ENCODE measurements at regions not wholly inside any gene's neighbourhood (a gene's known extent, or its start where the extent isn't known, plus 50 kb on each side); places are given as distances from the start of the nearest gene placed in this dataset.

DNA sequence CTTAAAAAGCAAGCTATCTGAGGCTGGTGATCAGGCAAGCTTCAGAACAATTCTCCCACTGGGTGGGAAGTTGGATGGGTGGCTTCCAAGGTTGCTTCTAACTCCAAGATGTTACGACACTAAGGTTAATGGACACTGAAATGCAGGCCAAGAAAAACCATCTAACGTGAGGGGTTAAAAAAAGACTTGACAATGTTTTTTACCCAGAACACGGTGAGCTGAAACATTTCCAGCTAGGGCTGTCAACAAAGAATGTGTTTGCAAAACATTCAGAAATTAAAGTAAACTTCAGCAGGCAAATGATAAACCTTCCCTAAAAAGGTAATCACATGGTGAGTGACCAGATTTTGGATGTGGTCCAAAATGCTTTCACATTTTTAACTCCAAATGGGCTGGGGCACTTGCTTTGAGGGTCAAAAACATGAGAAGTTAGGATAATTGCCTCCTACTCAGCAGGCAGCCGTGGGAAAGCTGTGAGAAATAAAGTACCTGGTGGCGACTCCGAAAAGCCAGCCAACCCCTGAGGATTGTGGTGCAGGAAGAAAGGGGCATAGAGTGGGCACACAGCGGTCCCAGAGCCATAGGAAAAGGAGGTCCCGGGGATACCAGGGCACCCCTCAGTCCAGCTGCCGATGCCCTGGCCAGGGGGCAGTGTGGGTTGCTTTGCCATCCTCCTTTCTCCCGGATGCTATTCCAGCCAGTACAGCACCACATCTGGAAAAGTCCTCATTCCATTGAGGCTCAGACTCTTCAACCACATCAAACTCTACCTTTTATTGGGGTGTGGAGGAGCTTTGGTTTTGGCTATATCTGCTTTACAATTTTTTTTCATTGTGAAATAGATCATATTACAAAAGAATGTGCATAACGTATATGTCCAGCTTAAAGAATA is 90.0 kb upstream of the ATL2 start:
- BruUV-seq (replicated peaks): no TSS peak
- intact Hi-C loops (cut with micrococcal nuclease; ENCODE audit: unreplicated experiment) (no loop called here), in situ Hi-C loops (cut with MboI) (no loop called here)
- no peak for ATAC-seq
- no peak overlapping the region for H3K4me3 ChIP-seq
- DNase-seq (ENCODE audit: low read depth, low spot score): no peak
- no peaks in the 10 kb centered on the region for H3K27me3 ChIP-seq (replicated peaks in 1 of 2; ENCODE audit: control insufficient read depth in 2 of 2, insufficient read depth in 2 of 2, low read length in 1 of 2)
- no peaks in the 10 kb centered on the region for H3K9me3 ChIP-seq (replicated peaks; ENCODE audit: control insufficient read depth, insufficient read depth, low read length)
- RAD21 ChIA-PET (ENCODE audit: unreplicated experiment): interaction anchor here (0.9 to 4.3 kb wide), 7 partner anchors 9 to 196 kb away, joined by 3 to 50 read pairs (median 4); partner anchors contain the start of gene ATL2
- CTCF ChIA-PET: interaction anchor here (0.8 to 8.4 kb wide), 7 partner anchors 8 to 150 kb away, joined by 3 to 117 read pairs (median 7); partner anchors contain the start of gene ATL2
- no peak overlapping the region for H3K27ac ChIP-seq (ENCODE audit: control insufficient read depth, insufficient read depth)
- no peak for FAIRE-seq
- POLR2A ChIA-PET: interaction anchor here (1.4 kb wide), 1 partner anchor 71 kb away, joined by 3 read pairs; no protein-coding TSS in a partner anchor
- SMC1A ChIA-PET (ENCODE audit: uncharacterized antibody, unreplicated experiment): interaction anchor here (0.5 to 7.6 kb wide), 11 partner anchors 14 to 176 kb away, joined by 3 to 92 read pairs (median 5); no protein-coding TSS in a partner anchor
- H2AFZ ChIP-seq (ENCODE audit: control insufficient read depth, low read depth, low read length): no peak overlapping the region
- 57% methylated on average over 11 of the region's 11 CpGs for WGBS (ENCODE audit: insufficient coverage, insufficient replicate concordance, low lambda C conversion rate, missing lambda C conversion rate)
- H3K79me2 ChIP-seq (ENCODE audit: control insufficient read depth, insufficient read depth, low read length): no peaks in the 10 kb centered on the region
- no peaks in the 10 kb centered on the region for H3K4me1 ChIP-seq (ENCODE audit: control insufficient read depth, insufficient read depth, low read length)
- no peaks in the 10 kb centered on the region for H3K36me3 ChIP-seq (ENCODE audit: control insufficient read depth in 2 of 2, insufficient read depth in 2 of 2, low read length in 1 of 2)
- H3K4me2 ChIP-seq (ENCODE audit: control insufficient read depth, insufficient read depth): no peak overlapping the region
- H4K20me1 ChIP-seq (ENCODE audit: control insufficient read depth, insufficient read depth): no peaks in the 10 kb centered on the region
- H3K9ac ChIP-seq (ENCODE audit: control insufficient read depth, insufficient read depth, low read length): no peak overlapping the region
- TF ChIP-seq, protein P1, sequence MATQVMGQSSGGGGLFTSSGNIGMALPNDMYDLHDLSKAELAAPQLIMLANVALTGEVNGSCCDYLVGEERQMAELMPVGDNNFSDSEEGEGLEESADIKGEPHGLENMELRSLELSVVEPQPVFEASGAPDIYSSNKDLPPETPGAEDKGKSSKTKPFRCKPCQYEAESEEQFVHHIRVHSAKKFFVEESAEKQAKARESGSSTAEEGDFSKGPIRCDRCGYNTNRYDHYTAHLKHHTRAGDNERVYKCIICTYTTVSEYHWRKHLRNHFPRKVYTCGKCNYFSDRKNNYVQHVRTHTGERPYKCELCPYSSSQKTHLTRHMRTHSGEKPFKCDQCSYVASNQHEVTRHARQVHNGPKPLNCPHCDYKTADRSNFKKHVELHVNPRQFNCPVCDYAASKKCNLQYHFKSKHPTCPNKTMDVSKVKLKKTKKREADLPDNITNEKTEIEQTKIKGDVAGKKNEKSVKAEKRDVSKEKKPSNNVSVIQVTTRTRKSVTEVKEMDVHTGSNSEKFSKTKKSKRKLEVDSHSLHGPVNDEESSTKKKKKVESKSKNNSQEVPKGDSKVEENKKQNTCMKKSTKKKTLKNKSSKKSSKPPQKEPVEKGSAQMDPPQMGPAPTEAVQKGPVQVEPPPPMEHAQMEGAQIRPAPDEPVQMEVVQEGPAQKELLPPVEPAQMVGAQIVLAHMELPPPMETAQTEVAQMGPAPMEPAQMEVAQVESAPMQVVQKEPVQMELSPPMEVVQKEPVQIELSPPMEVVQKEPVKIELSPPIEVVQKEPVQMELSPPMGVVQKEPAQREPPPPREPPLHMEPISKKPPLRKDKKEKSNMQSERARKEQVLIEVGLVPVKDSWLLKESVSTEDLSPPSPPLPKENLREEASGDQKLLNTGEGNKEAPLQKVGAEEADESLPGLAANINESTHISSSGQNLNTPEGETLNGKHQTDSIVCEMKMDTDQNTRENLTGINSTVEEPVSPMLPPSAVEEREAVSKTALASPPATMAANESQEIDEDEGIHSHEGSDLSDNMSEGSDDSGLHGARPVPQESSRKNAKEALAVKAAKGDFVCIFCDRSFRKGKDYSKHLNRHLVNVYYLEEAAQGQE (IDR thresholded peaks at IDR 0.05; ENCODE audit: low read depth, low read length): no peak
- no peak for TF ChIP-seq ZNF24 (IDR thresholded peaks at IDR 0.05)
- TF ChIP-seq HDGF (IDR thresholded peaks at IDR 0.05): no peak
- no peak for TF ChIP-seq TBL1XR1 (IDR thresholded peaks at IDR 0.05; ENCODE audit: low read depth, low read length)
- TF ChIP-seq, protein P2, sequence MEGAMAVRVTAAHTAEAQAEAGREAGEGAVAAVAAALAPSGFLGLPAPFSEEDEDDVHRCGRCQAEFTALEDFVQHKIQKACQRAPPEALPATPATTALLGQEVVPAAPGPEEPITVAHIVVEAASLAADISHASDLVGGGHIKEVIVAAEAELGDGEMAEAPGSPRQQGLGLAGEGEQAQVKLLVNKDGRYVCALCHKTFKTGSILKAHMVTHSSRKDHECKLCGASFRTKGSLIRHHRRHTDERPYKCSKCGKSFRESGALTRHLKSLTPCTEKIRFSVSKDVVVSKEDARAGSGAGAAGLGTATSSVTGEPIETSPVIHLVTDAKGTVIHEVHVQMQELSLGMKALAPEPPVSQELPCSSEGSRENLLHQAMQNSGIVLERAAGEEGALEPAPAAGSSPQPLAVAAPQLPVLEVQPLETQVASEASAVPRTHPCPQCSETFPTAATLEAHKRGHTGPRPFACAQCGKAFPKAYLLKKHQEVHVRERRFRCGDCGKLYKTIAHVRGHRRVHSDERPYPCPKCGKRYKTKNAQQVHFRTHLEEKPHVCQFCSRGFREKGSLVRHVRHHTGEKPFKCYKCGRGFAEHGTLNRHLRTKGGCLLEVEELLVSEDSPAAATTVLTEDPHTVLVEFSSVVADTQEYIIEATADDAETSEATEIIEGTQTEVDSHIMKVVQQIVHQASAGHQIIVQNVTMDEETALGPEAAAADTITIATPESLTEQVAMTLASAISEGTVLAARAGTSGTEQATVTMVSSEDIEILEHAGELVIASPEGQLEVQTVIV (IDR thresholded peaks at IDR 0.05; ENCODE audit: borderline replicate concordance, partially characterized antibody): no peak
- TF ChIP-seq, protein P3, sequence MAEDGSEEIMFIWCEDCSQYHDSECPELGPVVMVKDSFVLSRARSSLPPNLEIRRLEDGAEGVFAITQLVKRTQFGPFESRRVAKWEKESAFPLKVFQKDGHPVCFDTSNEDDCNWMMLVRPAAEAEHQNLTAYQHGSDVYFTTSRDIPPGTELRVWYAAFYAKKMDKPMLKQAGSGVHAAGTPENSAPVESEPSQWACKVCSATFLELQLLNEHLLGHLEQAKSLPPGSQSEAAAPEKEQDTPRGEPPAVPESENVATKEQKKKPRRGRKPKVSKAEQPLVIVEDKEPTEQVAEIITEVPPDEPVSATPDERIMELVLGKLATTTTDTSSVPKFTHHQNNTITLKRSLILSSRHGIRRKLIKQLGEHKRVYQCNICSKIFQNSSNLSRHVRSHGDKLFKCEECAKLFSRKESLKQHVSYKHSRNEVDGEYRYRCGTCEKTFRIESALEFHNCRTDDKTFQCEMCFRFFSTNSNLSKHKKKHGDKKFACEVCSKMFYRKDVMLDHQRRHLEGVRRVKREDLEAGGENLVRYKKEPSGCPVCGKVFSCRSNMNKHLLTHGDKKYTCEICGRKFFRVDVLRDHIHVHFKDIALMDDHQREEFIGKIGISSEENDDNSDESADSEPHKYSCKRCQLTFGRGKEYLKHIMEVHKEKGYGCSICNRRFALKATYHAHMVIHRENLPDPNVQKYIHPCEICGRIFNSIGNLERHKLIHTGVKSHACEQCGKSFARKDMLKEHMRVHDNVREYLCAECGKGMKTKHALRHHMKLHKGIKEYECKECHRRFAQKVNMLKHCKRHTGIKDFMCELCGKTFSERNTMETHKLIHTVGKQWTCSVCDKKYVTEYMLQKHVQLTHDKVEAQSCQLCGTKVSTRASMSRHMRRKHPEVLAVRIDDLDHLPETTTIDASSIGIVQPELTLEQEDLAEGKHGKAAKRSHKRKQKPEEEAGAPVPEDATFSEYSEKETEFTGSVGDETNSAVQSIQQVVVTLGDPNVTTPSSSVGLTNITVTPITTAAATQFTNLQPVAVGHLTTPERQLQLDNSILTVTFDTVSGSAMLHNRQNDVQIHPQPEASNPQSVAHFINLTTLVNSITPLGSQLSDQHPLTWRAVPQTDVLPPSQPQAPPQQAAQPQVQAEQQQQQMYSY (CRISPR knock-in tag; IDR thresholded peaks at IDR 0.05): no peak
- TF ChIP-seq TCF7 (IDR thresholded peaks at IDR 0.05; ENCODE audit: borderline replicate concordance): no peak
- no peak for TF ChIP-seq SMAD5 (IDR thresholded peaks at IDR 0.05; ENCODE audit: low read depth)
- TF ChIP-seq CREM (IDR thresholded peaks at IDR 0.05; ENCODE audit: low read depth): no peak
- no peak for TF ChIP-seq CHD4 (IDR thresholded peaks at IDR 0.05)
- TF ChIP-seq RB1 (IDR thresholded peaks at IDR 0.05; ENCODE audit: borderline replicate concordance): no peak
- TF ChIP-seq FOXM1 (IDR thresholded peaks at IDR 0.05; ENCODE audit: low read depth, low read length): no peak
- TF ChIP-seq RAD51 (IDR thresholded peaks at IDR 0.05): no peak
- TF ChIP-seq NR2C1 (IDR thresholded peaks at IDR 0.05): no peak
